ENCODE measurements at regions not wholly inside any gene's neighbourhood (a gene's known extent, or its start where the extent isn't known, plus 50 kb on each side); places are given as distances from the start of the nearest gene placed in this dataset.

GRCh38 chr5:125750861-125751186, 672.4 kb upstream of the GRAMD2B start:
- H3K27me3 Mint-ChIP-seq: no peaks in the 10 kb centered on the region
- ATAC-seq: no peak
- no peak overlapping the region for H3K4me3 Mint-ChIP-seq
- H3K27ac Mint-ChIP-seq: no peak overlapping the region
- H3K4me1 Mint-ChIP-seq: no peaks in the 10 kb centered on the region
- no peaks in the 10 kb centered on the region for H3K36me3 Mint-ChIP-seq
- no peaks in the 10 kb centered on the region for H3K9me3 Mint-ChIP-seq

GRCh38 chr5:125756456-125756855, 666.8 kb upstream of the GRAMD2B start:
- no peak overlapping the region for H3K4me3 Mint-ChIP-seq
- no peaks in the 10 kb centered on the region for H3K36me3 Mint-ChIP-seq
- H3K4me1 Mint-ChIP-seq: peaks cover 10% of the 10 kb centered on the region
- peaks cover 5% of the 10 kb centered on the region for H3K9me3 Mint-ChIP-seq
- no peak for ATAC-seq
- H3K27me3 Mint-ChIP-seq: no peaks in the 10 kb centered on the region
- no peak overlapping the region for H3K27ac Mint-ChIP-seq

GRCh38 chr5:125766706-125767105, 656.5 kb upstream of the GRAMD2B start:
- Mint-ChIP-seq H3K4me3 (no peak overlapping the region), H3K27ac (no peak overlapping the region), H3K27me3 (peaks cover 19% of the 10 kb centered on the region), H3K9me3 (no peaks in the 10 kb centered on the region), H3K36me3 (no peaks in the 10 kb centered on the region), H3K4me1 (no peaks in the 10 kb centered on the region)
- ATAC-seq: no peak

- no peaks in the 10 kb centered on the region for H3K36me3 Mint-ChIP-seq
- no peaks in the 10 kb centered on the region for H3K9me3 Mint-ChIP-seq
- H3K4me1 Mint-ChIP-seq: no peaks in the 10 kb centered on the region
- H3K27me3 Mint-ChIP-seq: peaks cover 14% of the 10 kb centered on the region
- H3K4me3 Mint-ChIP-seq: no peak overlapping the region
- no peak overlapping the region for H3K27ac Mint-ChIP-seq
- no peak for ATAC-seq
Measured at GRCh38 chr5:125775896-125776295, 647.3 kb upstream of the GRAMD2B start.

GRCh38 chr5:125776656-125777139, 646.5 kb upstream of the GRAMD2B start:
- Mint-ChIP-seq H3K9me3 (no peaks in the 10 kb centered on the region), H3K4me1 (no peaks in the 10 kb centered on the region), H3K27me3 (peaks cover 14% of the 10 kb centered on the region), H3K36me3 (no peaks in the 10 kb centered on the region), H3K27ac (no peak overlapping the region), H3K4me3 (no peak overlapping the region)
- ATAC-seq: no peak

- H3K27ac Mint-ChIP-seq: no peak overlapping the region
- H3K27me3 Mint-ChIP-seq: peaks cover 14% of the 10 kb centered on the region
- H3K4me3 Mint-ChIP-seq: no peak overlapping the region
- no peak for ATAC-seq
- H3K36me3 Mint-ChIP-seq: no peaks in the 10 kb centered on the region
- H3K9me3 Mint-ChIP-seq: no peaks in the 10 kb centered on the region
- H3K4me1 Mint-ChIP-seq: no peaks in the 10 kb centered on the region
Measured at GRCh38 chr5:125778791-125779190, 644.4 kb upstream of the GRAMD2B start.

- Mint-ChIP-seq H3K9me3 (no peaks in the 10 kb centered on the region), H3K27ac (no peak overlapping the region), H3K4me3 (no peak overlapping the region), H3K27me3 (no peaks in the 10 kb centered on the region), H3K4me1 (no peaks in the 10 kb centered on the region), H3K36me3 (no peaks in the 10 kb centered on the region)
- ATAC-seq: no peak
Measured at GRCh38 chr5:125785407-125785806, 637.8 kb upstream of the GRAMD2B start.

- Mint-ChIP-seq H3K36me3 (no peaks in the 10 kb centered on the region), H3K9me3 (no peaks in the 10 kb centered on the region), H3K27ac (no peak overlapping the region)
Measured at GRCh38 chr5:125786021-125786420, 637.2 kb upstream of the GRAMD2B start.

GRCh38 chr5:125793470-125793869, 629.7 kb upstream of the GRAMD2B start:
- H3K36me3 Mint-ChIP-seq: no peaks in the 10 kb centered on the region
- H3K4me1 Mint-ChIP-seq: no peaks in the 10 kb centered on the region
- peaks cover 3% of the 10 kb centered on the region for H3K9me3 Mint-ChIP-seq
- H3K4me3 Mint-ChIP-seq: no peak overlapping the region
- H3K27me3 Mint-ChIP-seq: no peaks in the 10 kb centered on the region
- ATAC-seq: no peak
- H3K27ac Mint-ChIP-seq: no peak overlapping the region

More at GRCh38 chr5:125786021-125786420, 637.2 kb upstream of the GRAMD2B start:
- no peaks in the 10 kb centered on the region for H3K4me1 Mint-ChIP-seq
- no peaks in the 10 kb centered on the region for H3K27me3 Mint-ChIP-seq
- no peak overlapping the region for H3K4me3 Mint-ChIP-seq
- no peak for ATAC-seq

GRCh38 chr5:125794922-125795321, 628.3 kb upstream of the GRAMD2B start:
- Mint-ChIP-seq H3K4me3 (no peak overlapping the region), H3K27ac (no peak overlapping the region), H3K9me3 (peaks cover 3% of the 10 kb centered on the region), H3K4me1 (no peaks in the 10 kb centered on the region), H3K27me3 (no peaks in the 10 kb centered on the region), H3K36me3 (no peaks in the 10 kb centered on the region)
- ATAC-seq: no peak

GRCh38 chr5:125798307-125798706, 624.9 kb upstream of the GRAMD2B start:
- Mint-ChIP-seq H3K27ac (no peak overlapping the region), H3K36me3 (no peaks in the 10 kb centered on the region), H3K4me1 (no peaks in the 10 kb centered on the region), H3K9me3 (peaks cover 3% of the 10 kb centered on the region), H3K4me3 (no peak overlapping the region), H3K27me3 (no peaks in the 10 kb centered on the region)
- ATAC-seq: no peak

GRCh38 chr5:125812651-125813050, 610.6 kb upstream of the GRAMD2B start:
- Mint-ChIP-seq H3K4me1 (no peaks in the 10 kb centered on the region), H3K27ac (no peak overlapping the region), H3K4me3 (no peak overlapping the region), H3K9me3 (no peaks in the 10 kb centered on the region), H3K36me3 (no peaks in the 10 kb centered on the region), H3K27me3 (no peaks in the 10 kb centered on the region)
- no peak for ATAC-seq

- Mint-ChIP-seq H3K27ac (no peak overlapping the region), H3K4me3 (no peak overlapping the region), H3K36me3 (no peaks in the 10 kb centered on the region), H3K4me1 (no peaks in the 10 kb centered on the region), H3K27me3 (no peaks in the 10 kb centered on the region), H3K9me3 (no peaks in the 10 kb centered on the region)
- ATAC-seq: no peak
Measured at GRCh38 chr5:125813221-125813974, 609.8 kb upstream of the GRAMD2B start.

GRCh38 chr5:125814119-125814518, 609.1 kb upstream of the GRAMD2B start:
- Mint-ChIP-seq H3K27ac (no peak overlapping the region), H3K4me3 (no peak overlapping the region), H3K4me1 (no peaks in the 10 kb centered on the region), H3K36me3 (no peaks in the 10 kb centered on the region), H3K27me3 (no peaks in the 10 kb centered on the region), H3K9me3 (no peaks in the 10 kb centered on the region)
- no peak for ATAC-seq

- H3K9me3 Mint-ChIP-seq: no peaks in the 10 kb centered on the region
- H3K4me1 Mint-ChIP-seq: no peaks in the 10 kb centered on the region
- no peak overlapping the region for H3K27ac Mint-ChIP-seq
- no peak overlapping the region for H3K4me3 Mint-ChIP-seq
- no peaks in the 10 kb centered on the region for H3K36me3 Mint-ChIP-seq
- no peak for ATAC-seq
- no peaks in the 10 kb centered on the region for H3K27me3 Mint-ChIP-seq
Measured at GRCh38 chr5:125823572-125823971, 599.6 kb upstream of the GRAMD2B start.

GRCh38 chr5:125826214-125826613, 597.0 kb upstream of the GRAMD2B start:
- Mint-ChIP-seq H3K9me3 (peaks cover under 1% of the 10 kb centered on the region), H3K27me3 (no peaks in the 10 kb centered on the region), H3K27ac (no peak overlapping the region), H3K36me3 (no peaks in the 10 kb centered on the region), H3K4me3 (no peak overlapping the region), H3K4me1 (no peaks in the 10 kb centered on the region)
- ATAC-seq: no peak
